ENCODE measurements at regions not wholly inside any gene's neighbourhood (a gene's known extent, or its start where the extent isn't known, plus 50 kb on each side); places are given as distances from the start of the nearest gene placed in this dataset.

GRCh38 chr4:14831416-14831815 is 170.9 kb upstream of the CPEB2 start:
- no peak for TF ChIP-seq POLR2A (IDR thresholded peaks at IDR 0.05)
- TF ChIP-seq CTCF (IDR thresholded peaks at IDR 0.05) = no peak
